ENCODE measurements at regions not wholly inside any gene's neighbourhood (a gene's known extent, or its start where the extent isn't known, plus 50 kb on each side); places are given as distances from the start of the nearest gene placed in this dataset.

- no peak for ATAC-seq
- H3K36me3 Mint-ChIP-seq, result no peaks in the 10 kb centered on the region
- H3K9me3 Mint-ChIP-seq (ENCODE audit: low read depth), result peaks cover 4% of the 10 kb centered on the region
- DNase-seq, result no peak
- no peak overlapping the region for H3K27ac Mint-ChIP-seq
- no peak overlapping the region for H3K4me3 Mint-ChIP-seq
- H3K4me1 Mint-ChIP-seq, result no peaks in the 10 kb centered on the region
- CTCF ChIA-PET, result no interaction called here
- no peaks in the 10 kb centered on the region for H3K27me3 Mint-ChIP-seq
Measured at GRCh38 chr12:115012861-115013235, 328.9 kb upstream of the TBX3 start.

- no peaks in the 10 kb centered on the region for H3K4me1 Mint-ChIP-seq
- no peaks in the 10 kb centered on the region for H3K36me3 Mint-ChIP-seq
- CTCF ChIA-PET, result no interaction called here
Measured at GRCh38 chr12:115011703-115012102, 327.7 kb upstream of the TBX3 start.

GRCh38 chr12:115010324-115010995 is 326.5 kb upstream of the TBX3 start:
- Mint-ChIP-seq H3K27ac (no peak overlapping the region), H3K9me3 (ENCODE audit: low read depth) (peaks cover 4% of the 10 kb centered on the region), H3K36me3 (no peaks in the 10 kb centered on the region), H3K4me3 (no peak overlapping the region), H3K4me1 (no peaks in the 10 kb centered on the region), H3K27me3 (no peaks in the 10 kb centered on the region)
- CTCF ChIA-PET, result no interaction called here
- DNase-seq, result no peak
- no peak for ATAC-seq

More at GRCh38 chr12:115011703-115012102, 327.7 kb upstream of the TBX3 start:
- Mint-ChIP-seq H3K4me3 (no peak overlapping the region), H3K27ac (no peak overlapping the region), H3K9me3 (ENCODE audit: low read depth) (peaks cover 4% of the 10 kb centered on the region), H3K27me3 (no peaks in the 10 kb centered on the region)
- DNase-seq, result no peak
- ATAC-seq, result no peak

- no peaks in the 10 kb centered on the region for H3K36me3 Mint-ChIP-seq
- no peaks in the 10 kb centered on the region for H3K4me1 Mint-ChIP-seq
- CTCF ChIA-PET, result no interaction called here
- DNase-seq, result no peak
- no peaks in the 10 kb centered on the region for H3K27me3 Mint-ChIP-seq
- H3K9me3 Mint-ChIP-seq (ENCODE audit: low read depth), result peaks cover 5% of the 10 kb centered on the region
- H3K27ac Mint-ChIP-seq, result no peak overlapping the region
- no peak for ATAC-seq
- H3K4me3 Mint-ChIP-seq, result no peak overlapping the region
Measured at GRCh38 chr12:115008929-115009328, 325.0 kb upstream of the TBX3 start.

- Mint-ChIP-seq H3K36me3 (no peaks in the 10 kb centered on the region), H3K27me3 (no peaks in the 10 kb centered on the region), H3K9me3 (ENCODE audit: low read depth) (peaks cover 2% of the 10 kb centered on the region), H3K4me1 (no peaks in the 10 kb centered on the region), H3K27ac (no peak overlapping the region), H3K4me3 (no peak overlapping the region)
- ATAC-seq (no peak), DNase-seq (no peak)
- CTCF ChIA-PET, result no interaction called here
Measured at GRCh38 chr12:115004470-115005146, 320.6 kb upstream of the TBX3 start.

- CTCF ChIA-PET, result no interaction called here
- no peak overlapping the region for H3K4me3 Mint-ChIP-seq
Measured at GRCh38 chr12:115002434-115002833, 318.5 kb upstream of the TBX3 start.

GRCh38 chr12:115001571-115002180 is 317.7 kb upstream of the TBX3 start:
- Mint-ChIP-seq H3K4me1 (no peaks in the 10 kb centered on the region), H3K4me3 (no peak overlapping the region), H3K27me3 (no peaks in the 10 kb centered on the region), H3K36me3 (no peaks in the 10 kb centered on the region), H3K9me3 (ENCODE audit: low read depth) (peaks cover 6% of the 10 kb centered on the region), H3K27ac (no peak overlapping the region)
- CTCF ChIA-PET, result no interaction called here
- no peak for ATAC-seq
- DNase-seq, result no peak

More at GRCh38 chr12:115002434-115002833, 318.5 kb upstream of the TBX3 start:
- ATAC-seq (no peak), DNase-seq (no peak)
- H3K27ac Mint-ChIP-seq, result no peak overlapping the region
- H3K27me3 Mint-ChIP-seq, result no peaks in the 10 kb centered on the region
- peaks cover 4% of the 10 kb centered on the region for H3K9me3 Mint-ChIP-seq (ENCODE audit: low read depth)
- no peaks in the 10 kb centered on the region for H3K4me1 Mint-ChIP-seq
- H3K36me3 Mint-ChIP-seq, result no peaks in the 10 kb centered on the region

- DNase-seq (no peak), ATAC-seq (no peak)
- Mint-ChIP-seq H3K27me3 (no peaks in the 10 kb centered on the region), H3K4me1 (no peaks in the 10 kb centered on the region), H3K36me3 (no peaks in the 10 kb centered on the region), H3K9me3 (ENCODE audit: low read depth) (peaks cover 6% of the 10 kb centered on the region), H3K4me3 (no peak overlapping the region), H3K27ac (no peak overlapping the region)
- CTCF ChIA-PET, result no interaction called here
Measured at GRCh38 chr12:115000038-115000437, 316.1 kb upstream of the TBX3 start.

GRCh38 chr12:114998750-114999128 is 314.8 kb upstream of the TBX3 start:
- Mint-ChIP-seq H3K9me3 (ENCODE audit: low read depth) (peaks cover 5% of the 10 kb centered on the region), H3K27ac (no peak overlapping the region), H3K4me1 (no peaks in the 10 kb centered on the region), H3K27me3 (no peaks in the 10 kb centered on the region), H3K4me3 (no peak overlapping the region), H3K36me3 (no peaks in the 10 kb centered on the region)
- CTCF ChIA-PET, result no interaction called here
- ATAC-seq, result no peak
- DNase-seq, result no peak

- CTCF ChIA-PET, result no interaction called here
- no peak for DNase-seq
Measured at GRCh38 chr12:114998118-114998749, 314.3 kb upstream of the TBX3 start.

GRCh38 chr12:114996382-114996781 is 312.4 kb upstream of the TBX3 start:
- Mint-ChIP-seq H3K36me3 (no peaks in the 10 kb centered on the region), H3K27ac (no peak overlapping the region)

More at GRCh38 chr12:114998118-114998749, 314.3 kb upstream of the TBX3 start:
- no peak overlapping the region for H3K27ac Mint-ChIP-seq
- H3K36me3 Mint-ChIP-seq, result no peaks in the 10 kb centered on the region
- H3K9me3 Mint-ChIP-seq (ENCODE audit: low read depth), result peaks cover 5% of the 10 kb centered on the region
- H3K4me1 Mint-ChIP-seq, result no peaks in the 10 kb centered on the region
- no peaks in the 10 kb centered on the region for H3K27me3 Mint-ChIP-seq
- no peak for ATAC-seq
- no peak overlapping the region for H3K4me3 Mint-ChIP-seq

GRCh38 chr12:114995891-114996290 is 311.9 kb upstream of the TBX3 start:
- H3K36me3 Mint-ChIP-seq, result no peaks in the 10 kb centered on the region
- ATAC-seq (no peak), DNase-seq (no peak)
- no peak overlapping the region for H3K4me3 Mint-ChIP-seq
- H3K9me3 Mint-ChIP-seq (ENCODE audit: low read depth), result peaks cover 5% of the 10 kb centered on the region
- CTCF ChIA-PET, result no interaction called here
- no peaks in the 10 kb centered on the region for H3K27me3 Mint-ChIP-seq
- no peaks in the 10 kb centered on the region for H3K4me1 Mint-ChIP-seq
- H3K27ac Mint-ChIP-seq, result no peak overlapping the region

More at GRCh38 chr12:114996382-114996781, 312.4 kb upstream of the TBX3 start:
- H3K4me1 Mint-ChIP-seq, result no peaks in the 10 kb centered on the region
- DNase-seq, result no peak
- ATAC-seq, result no peak
- no peaks in the 10 kb centered on the region for H3K27me3 Mint-ChIP-seq
- H3K4me3 Mint-ChIP-seq, result no peak overlapping the region
- CTCF ChIA-PET, result no interaction called here
- H3K9me3 Mint-ChIP-seq (ENCODE audit: low read depth), result peaks cover 5% of the 10 kb centered on the region

GRCh38 chr12:114993165-114993564 is 309.2 kb upstream of the TBX3 start:
- no peaks in the 10 kb centered on the region for H3K4me1 Mint-ChIP-seq
- H3K27me3 Mint-ChIP-seq, result no peaks in the 10 kb centered on the region
- H3K36me3 Mint-ChIP-seq, result no peaks in the 10 kb centered on the region
- DNase-seq, result no peak
- CTCF ChIA-PET, result no interaction called here
- peaks cover 2% of the 10 kb centered on the region for H3K9me3 Mint-ChIP-seq (ENCODE audit: low read depth)
- no peak overlapping the region for H3K4me3 Mint-ChIP-seq
- ATAC-seq, result no peak
- no peak overlapping the region for H3K27ac Mint-ChIP-seq

GRCh38 chr12:114992443-114992842 is 308.5 kb upstream of the TBX3 start:
- no peak for DNase-seq
- Mint-ChIP-seq H3K27ac (no peak overlapping the region), H3K27me3 (no peaks in the 10 kb centered on the region), H3K36me3 (no peaks in the 10 kb centered on the region), H3K9me3 (ENCODE audit: low read depth) (peaks cover 2% of the 10 kb centered on the region), H3K4me1 (no peaks in the 10 kb centered on the region), H3K4me3 (no peak overlapping the region)
- no peak for ATAC-seq
- CTCF ChIA-PET, result no interaction called here

Measured in activated CD8-positive, alpha-beta memory T cell treated with anti-CD3 and anti-CD28 coated beads, Interleukin-2, amount 10 ng/mL, durations not matched to agents 7 days and 5 days (primary cell).